Body of pancreas (tissue), 4 donors: ENCODE measurements at regions not wholly inside any gene's neighbourhood (a gene's known extent, or its start where the extent isn't known, plus 50 kb on each side); places are given as distances from the start of the nearest gene placed in this dataset.
"Not testable (repeated sequence)": the region's sequence is repeated elsewhere in the genome, so short reads cannot be mapped to it uniquely, and the experiment has no call there.

ENCODE experiments used
- POLR2A ChIP-seq, 3 donors: fragments of 450-650 bp; IDR thresholded peaks; one replicate each; pipeline ENCODE4 v1.6.1; 2016; ENCODE audit warnings: antibody characterized with exemption in 3 of 3, mild to moderate bottlenecking in 2 of 3
- TF ChIP-seq, protein P1 (sequence below), 7 experiments: fragments of 450-650 bp in 4 of 7; fragments of 200-600 bp in 3 of 7; sonication (generic) in 3 of 7; IDR thresholded peaks; one replicate each; pipeline ENCODE4 v1.5.1; 2016 to 2019; ENCODE audit warnings: antibody characterized with exemption in 7 of 7

DNA sequence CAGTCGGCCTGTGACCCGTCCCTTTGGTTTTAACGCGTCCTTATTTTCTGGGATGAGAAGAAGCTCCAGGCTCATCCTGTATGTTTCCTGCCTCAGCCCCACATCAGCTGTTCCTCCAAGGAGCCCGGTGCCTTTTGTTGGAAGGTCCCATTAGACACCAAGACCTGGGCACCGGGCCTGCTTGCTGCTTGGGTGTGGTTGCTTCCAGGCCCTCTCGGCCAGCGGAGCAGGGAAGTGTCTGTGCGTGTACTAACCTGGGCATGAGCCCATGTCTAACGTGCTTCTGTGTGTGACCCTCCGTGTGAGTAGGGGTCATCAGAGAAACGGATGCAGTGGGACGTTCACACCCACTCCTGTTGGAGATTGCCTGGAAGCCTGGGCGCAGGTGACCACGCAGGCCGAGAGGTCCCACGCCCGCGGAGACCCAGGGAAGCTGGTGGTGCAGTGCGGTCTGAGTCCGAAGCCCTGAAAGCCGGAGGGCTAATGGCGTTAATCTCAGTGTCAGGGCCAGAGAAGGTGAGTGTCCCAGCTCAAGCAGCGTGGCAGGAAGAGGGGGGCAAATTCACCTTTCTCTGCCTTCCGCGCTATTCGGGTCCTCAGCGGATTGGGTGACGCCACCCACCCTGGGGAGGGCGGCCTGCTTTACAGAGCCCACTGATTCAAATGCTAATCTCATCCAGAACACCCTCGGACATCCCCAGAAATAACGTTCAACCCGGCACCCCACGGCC, 131.3 kb downstream of the KIF26A start:
- not testable (repeated sequence) for TF ChIP-seq POLR2A (IDR thresholded peaks at IDR 0.05)
- TF ChIP-seq, protein P1, sequence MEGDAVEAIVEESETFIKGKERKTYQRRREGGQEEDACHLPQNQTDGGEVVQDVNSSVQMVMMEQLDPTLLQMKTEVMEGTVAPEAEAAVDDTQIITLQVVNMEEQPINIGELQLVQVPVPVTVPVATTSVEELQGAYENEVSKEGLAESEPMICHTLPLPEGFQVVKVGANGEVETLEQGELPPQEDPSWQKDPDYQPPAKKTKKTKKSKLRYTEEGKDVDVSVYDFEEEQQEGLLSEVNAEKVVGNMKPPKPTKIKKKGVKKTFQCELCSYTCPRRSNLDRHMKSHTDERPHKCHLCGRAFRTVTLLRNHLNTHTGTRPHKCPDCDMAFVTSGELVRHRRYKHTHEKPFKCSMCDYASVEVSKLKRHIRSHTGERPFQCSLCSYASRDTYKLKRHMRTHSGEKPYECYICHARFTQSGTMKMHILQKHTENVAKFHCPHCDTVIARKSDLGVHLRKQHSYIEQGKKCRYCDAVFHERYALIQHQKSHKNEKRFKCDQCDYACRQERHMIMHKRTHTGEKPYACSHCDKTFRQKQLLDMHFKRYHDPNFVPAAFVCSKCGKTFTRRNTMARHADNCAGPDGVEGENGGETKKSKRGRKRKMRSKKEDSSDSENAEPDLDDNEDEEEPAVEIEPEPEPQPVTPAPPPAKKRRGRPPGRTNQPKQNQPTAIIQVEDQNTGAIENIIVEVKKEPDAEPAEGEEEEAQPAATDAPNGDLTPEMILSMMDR (IDR thresholded peaks at IDR 0.05): not testable (repeated sequence)
